Activated naive CD4-positive, alpha-beta T cell treated with Interleukin-2 at 50 U/mL for 16 hours (primary cell): ENCODE measurements at regions not wholly inside any gene's neighbourhood (a gene's known extent, or its start where the extent isn't known, plus 50 kb on each side); places are given as distances from the start of the nearest gene placed in this dataset.
"Not testable (repeated sequence)": the region's sequence is repeated elsewhere in the genome, so short reads cannot be mapped to it uniquely, and the experiment has no call there.

Source experiments
- DNase-seq: peaks from one replicate; pipeline ENCODE4 v3.0.0-alpha.2; 2020

DNA sequence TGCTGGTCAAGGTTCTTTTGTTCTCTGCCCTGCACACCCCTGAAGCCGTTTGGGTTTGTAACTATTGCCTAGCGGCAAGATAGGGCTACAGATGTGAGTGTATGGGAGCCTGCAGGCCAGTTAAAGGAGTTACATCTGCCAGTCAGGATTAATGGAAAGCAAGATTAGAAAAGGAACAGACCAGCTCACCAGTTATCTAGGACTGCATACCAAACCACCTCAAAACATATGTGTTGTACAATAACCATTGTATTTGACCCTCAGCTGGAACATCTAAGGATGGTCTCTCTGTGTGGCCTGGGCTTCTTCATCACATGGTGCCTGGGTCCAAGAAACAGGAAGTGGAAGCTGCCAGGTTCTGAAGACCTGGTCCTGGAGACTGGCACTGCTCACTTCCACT, 52.5 kb upstream of the FBXO28 start:
- DNase-seq = no peak

DNA sequence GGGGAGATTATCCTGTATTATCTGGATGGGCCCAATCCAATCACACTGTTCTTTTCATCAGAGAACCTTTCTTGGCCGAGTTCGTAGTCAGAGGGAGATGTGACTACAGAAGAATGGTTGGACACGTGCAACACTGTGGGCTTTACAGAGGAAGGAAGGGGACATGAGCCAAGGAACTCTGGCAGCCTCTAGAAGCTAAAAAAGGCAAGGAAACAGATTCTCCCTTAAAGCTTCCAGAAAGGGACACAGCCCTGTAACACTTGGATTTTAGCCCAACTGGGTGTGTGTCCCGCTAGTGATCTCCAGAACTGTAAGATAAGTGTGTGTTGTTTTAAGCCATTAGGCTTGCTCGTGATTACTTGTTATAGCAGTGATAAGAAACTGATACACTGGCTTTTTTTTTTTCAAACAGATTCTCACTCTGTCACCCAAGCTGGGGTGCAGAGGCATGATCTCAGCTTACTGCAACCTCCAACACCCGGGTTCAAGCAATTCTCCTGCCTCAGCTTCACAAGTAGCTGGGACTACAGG, 53.9 kb upstream of the FBXO28 start:
- DNase-seq = no peak

DNA sequence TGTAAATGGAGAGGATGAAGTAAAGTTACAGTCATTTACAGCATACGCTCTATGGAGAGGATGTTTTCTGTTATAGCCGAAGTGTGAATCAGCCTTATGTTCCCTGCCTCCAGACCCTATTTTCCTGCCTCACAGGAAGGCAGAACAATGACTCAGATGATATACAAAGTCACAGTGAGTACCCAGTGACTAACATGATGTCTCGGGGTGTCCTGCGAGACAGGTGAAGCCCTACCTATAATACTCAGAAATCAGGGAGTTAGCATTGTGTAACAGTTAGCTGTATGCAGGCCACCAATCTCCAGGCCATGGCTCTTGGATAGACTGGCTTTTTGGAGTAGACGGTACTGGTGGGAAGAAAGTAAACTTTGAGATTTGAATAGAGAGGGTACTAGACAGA, 55.6 kb upstream of the FBXO28 start:
- no peak for DNase-seq

- DNase-seq = no peak
Measured at GRCh38 chr1:224057461-224058199, 56.3 kb upstream of the FBXO28 start.

- DNase-seq = no peak
Measured at GRCh38 chr1:224054611-224055010, 59.3 kb upstream of the FBXO28 start.

GRCh38 chr1:224054012-224054411, 59.9 kb upstream of the FBXO28 start:
- DNase-seq = no peak

DNA sequence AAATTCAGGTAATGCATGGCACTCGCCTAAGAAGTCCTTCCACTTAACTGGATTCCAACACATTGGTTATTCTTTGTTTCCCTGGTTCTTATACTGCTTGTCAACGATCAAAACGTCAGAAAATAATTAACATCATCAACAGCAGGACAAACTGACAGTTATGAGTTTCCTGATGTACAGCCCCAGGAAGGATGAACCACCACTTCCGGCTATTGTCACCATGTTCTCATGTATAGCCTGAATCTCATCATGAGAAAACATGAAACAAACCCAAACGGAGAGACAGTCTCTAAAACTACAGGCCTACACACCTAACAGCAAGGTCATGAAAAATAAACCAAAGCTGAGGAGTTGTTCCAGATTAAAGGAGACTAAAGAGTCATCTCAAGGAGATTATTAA, 60.5 kb upstream of the FBXO28 start:
- DNase-seq = no peak

GRCh38 chr1:224052772-224053171, 61.1 kb upstream of the FBXO28 start:
- no peak for DNase-seq

GRCh38 chr1:224051782-224052181, 62.1 kb upstream of the FBXO28 start:
- DNase-seq = not testable (repeated sequence)

DNA sequence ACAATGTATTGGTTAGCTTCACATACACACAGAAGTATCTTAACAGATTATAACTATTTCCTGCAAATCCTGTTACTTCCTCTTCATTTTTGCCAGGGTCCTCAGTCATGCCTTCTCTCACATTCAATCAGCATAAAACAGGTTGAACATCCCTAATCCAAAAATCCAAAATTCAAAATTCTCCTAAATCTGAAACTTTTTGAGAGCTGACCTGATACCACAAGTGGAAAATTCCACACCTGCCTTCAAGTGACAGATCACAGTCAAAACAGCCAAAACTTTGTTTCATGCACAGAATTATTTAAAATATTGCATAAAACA, 62.9 kb upstream of the FBXO28 start:
- DNase-seq = no peak

DNA sequence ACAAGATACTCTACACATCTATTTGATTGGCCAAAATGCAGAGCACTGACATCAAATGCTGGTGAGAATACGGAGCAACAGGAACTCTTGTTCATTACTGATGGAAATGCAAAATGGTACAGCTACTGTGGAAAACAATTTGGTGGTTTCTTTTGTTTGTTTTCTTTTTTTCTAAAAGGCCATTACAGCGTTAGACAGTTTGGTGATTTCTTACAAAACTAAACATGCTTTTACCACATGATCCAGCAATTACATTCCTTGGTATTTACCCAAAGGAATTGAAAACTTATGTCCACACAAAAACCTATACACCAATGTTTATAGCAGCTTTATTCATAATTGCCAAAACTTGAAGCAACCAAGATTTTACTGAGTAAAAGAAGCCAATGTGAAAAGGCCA, 66.4 kb upstream of the FBXO28 start:
- no peak for DNase-seq

GRCh38 chr1:224045556-224045955, 68.4 kb upstream of the FBXO28 start:
- DNase-seq = no peak

GRCh38 chr1:224044420-224044819, 69.5 kb upstream of the FBXO28 start:
- no peak for DNase-seq

GRCh38 chr1:224042557-224043118, 71.3 kb upstream of the FBXO28 start:
- no peak for DNase-seq

GRCh38 chr1:224041032-224041431, 72.9 kb upstream of the FBXO28 start:
- no peak for DNase-seq

DNA sequence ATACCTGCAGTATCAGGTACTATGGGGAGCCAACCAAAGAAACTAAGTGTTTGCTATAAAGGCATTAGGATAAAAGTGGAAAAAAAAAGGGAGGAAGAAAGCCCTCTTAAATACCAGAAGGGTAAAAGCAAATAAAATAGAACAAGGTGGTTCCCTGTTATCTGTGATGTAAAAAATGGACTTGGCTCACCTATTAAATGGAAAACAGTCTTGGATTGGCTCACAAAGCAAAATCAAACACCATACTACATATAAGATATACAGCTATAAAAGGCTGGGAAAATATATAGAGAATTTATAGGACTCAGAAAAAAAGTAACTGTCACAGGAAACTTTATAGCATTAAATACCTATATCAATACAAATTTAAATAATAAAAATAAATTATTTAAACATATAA, 73.5 kb upstream of the FBXO28 start:
- DNase-seq = not testable (repeated sequence)

DNA sequence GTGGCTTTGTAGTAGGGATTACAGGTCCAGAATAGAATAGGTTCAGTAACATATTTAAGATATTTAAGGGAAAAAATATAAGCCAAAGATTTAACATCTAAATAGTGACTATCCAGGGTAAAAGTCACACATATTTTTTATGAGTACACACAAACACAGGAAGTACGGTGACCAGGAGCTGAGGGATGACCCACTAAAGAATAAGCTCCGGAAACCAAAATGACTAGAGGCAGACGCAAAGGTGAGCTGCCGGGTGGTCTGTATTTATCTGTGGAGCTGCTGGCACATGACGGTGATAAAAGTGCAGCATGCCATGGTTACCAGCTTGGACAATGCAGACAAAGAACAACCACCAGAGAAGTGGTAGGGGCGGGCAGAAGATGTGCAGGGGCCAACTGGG, 73.9 kb upstream of the FBXO28 start:
- DNase-seq = not testable (repeated sequence)

- not testable (repeated sequence) for DNase-seq
Measured at GRCh38 chr1:224038832-224039231, 75.1 kb upstream of the FBXO28 start.

DNA sequence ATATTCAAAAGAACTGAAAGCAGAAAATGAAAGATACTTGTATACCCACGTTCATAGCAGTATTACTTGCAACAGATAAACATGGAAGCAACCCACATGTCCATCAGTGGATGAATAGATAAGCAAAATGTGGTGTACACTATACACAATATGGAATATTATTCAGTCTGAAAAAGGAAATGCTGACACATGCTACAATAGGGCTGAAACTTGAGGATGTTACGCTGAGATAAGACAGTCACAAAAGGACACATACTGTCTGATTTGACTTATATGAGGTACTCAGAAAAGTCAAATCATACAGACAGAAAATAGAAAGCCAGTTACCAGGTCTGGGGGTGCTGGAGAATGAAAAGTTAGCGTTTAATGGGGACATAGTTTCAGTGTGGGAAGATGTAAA, 76.5 kb upstream of the FBXO28 start:
- DNase-seq = not testable (repeated sequence)

GRCh38 chr1:224032608-224033276, 81.2 kb upstream of the FBXO28 start:
- DNase-seq = not testable (repeated sequence)

DNA sequence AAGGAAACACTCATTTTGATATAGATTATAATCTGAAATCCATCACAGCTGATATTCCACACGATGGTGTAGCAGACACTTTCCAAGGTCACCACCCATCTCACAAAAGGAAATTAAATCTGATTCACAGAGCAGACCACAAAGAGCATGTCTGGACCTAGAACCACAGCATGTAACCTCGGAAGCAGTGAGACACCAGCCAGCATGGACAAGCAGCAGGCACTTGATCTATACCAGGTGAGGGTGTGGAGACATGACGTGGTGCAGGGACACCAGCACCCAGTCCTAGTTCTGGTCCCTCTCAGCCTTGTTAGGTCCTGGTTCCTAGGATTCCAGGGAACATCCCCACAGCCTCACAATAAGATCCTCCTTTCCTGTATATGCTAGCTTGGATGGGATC, 81.9 kb upstream of the FBXO28 start:
- DNase-seq = not testable (repeated sequence)

DNA sequence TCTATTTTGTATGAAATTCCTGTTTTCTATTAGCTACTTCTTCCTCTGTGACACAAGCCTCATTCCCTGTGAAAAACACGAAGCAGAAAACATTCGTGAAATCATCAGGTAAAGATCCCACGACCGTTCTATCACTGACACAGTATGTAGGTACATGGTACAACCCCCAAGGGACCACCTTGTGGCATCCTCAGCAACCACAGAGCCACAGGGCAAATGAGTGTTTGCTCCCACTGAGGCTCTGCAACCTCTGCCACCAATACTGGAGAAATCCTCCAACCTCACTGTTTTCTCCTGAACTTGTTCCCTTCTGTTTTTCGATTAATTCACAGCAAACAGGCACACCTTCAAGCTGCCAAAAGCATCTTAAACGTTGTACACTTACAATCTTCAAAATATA, 83.7 kb upstream of the FBXO28 start:
- DNase-seq = not testable (repeated sequence)

DNA sequence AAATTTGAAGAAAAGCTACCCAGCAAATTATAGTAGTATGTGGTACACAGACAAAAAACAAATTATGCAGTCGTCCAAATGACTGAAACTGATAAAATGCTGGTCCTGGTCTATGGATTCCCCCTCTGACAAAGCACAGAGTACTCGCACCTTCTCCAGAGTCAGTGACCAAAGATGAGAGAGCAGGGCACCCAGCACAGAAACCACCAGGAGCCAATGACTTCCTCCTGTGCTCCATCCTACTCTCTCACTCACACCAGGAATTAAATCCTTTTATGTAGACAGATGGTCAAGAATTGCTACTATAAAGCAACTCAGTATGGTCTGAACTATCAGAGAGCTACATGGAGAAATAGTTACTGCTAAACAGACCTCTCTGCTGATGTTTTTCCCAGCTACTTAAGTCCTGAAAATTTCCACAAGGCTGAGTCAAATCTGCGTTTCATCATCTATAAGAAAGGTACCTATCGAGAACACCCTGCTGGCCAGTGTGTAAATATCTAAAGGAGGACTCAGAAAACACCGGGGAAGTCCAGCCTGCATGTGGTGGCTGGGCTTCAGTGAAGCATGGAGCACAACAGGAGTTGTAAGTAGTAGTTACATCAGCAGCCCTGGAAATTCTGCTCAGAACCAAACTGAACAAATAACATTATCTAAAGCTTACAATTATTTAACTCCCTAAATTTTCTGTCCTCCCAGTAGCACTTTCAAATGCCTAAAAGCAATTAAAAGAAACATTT, 84.5 kb upstream of the FBXO28 start:
- DNase-seq = not testable (repeated sequence)
